ENCODE measurements at regions not wholly inside any gene's neighbourhood (a gene's known extent, or its start where the extent isn't known, plus 50 kb on each side); places are given as distances from the start of the nearest gene placed in this dataset.

GRCh38 chr2:201558665-201559064 is 84.6 kb downstream of the TMEM237 start:
- Histone ChIP-seq H3K9me3 (replicated peaks; ENCODE audit: control insufficient read depth, insufficient read depth, low read length) (no peaks in the 10 kb centered on the region), H3K4me3 (replicated peaks in 1 of 3; ENCODE audit: insufficient read depth in 1 of 3, low read depth in 1 of 3, low read length in 3 of 3) (no peak overlapping the region), H3K4me2 (ENCODE audit: insufficient read depth, low read length) (no peak overlapping the region), H3K27ac (ENCODE audit: insufficient read depth, low read depth, low read length) (no peak overlapping the region), H3K79me2 (ENCODE audit: control insufficient read depth, insufficient read depth, low read length) (no peaks in the 10 kb centered on the region), H3K4me1 (ENCODE audit: control insufficient read depth, extremely low read depth, insufficient read depth, low read length) (no peaks in the 10 kb centered on the region), H4K20me1 (replicated peaks; ENCODE audit: control insufficient read depth, extremely low read depth, insufficient read depth, low read length) (no peaks in the 10 kb centered on the region), H3K9me1 (replicated peaks; ENCODE audit: control insufficient read depth, extremely low read depth, insufficient read depth, low read length) (no peaks in the 10 kb centered on the region), H2AFZ (ENCODE audit: low read depth, low read length) (no peak overlapping the region), H3K27me3 (ENCODE audit: control insufficient read depth in 2 of 2, insufficient read depth in 2 of 2, low read length in 2 of 2) (no peaks in the 10 kb centered on the region), H3K36me3 (ENCODE audit: control insufficient read depth in 2 of 2, extremely low read depth in 1 of 2, insufficient read depth in 2 of 2, low read length in 2 of 2) (no peaks in the 10 kb centered on the region), H3K9ac (replicated peaks; ENCODE audit: extremely low read depth, insufficient read depth, low read length) (no peak overlapping the region)
- intact Hi-C loops (cut with micrococcal nuclease), result no loop called here
- TF ChIP-seq GATA2 (IDR thresholded peaks at IDR 0.05; ENCODE audit: insufficient read depth, insufficient read length, low read depth, low read length), result no peak
- no peak for TF ChIP-seq FOS (IDR thresholded peaks at IDR 0.05; ENCODE audit: borderline replicate concordance, insufficient read depth, low read length)
- no peak for TF ChIP-seq JUN (IDR thresholded peaks at IDR 0.05; ENCODE audit: borderline replicate concordance, insufficient read depth, insufficient read length, low read depth)
- TF ChIP-seq POLR2AphosphoS5 (IDR thresholded peaks at IDR 0.05; ENCODE audit: insufficient read depth, low read depth, low read length), result no peak
- TF ChIP-seq MAX (IDR thresholded peaks at IDR 0.05; ENCODE audit: insufficient read depth, insufficient read length), result no peak
- TF ChIP-seq POLR2A (IDR thresholded peaks at IDR 0.05; ENCODE audit: low read depth, low read length), result no peak
- no peak for TF ChIP-seq EZH2 (IDR thresholded peaks at IDR 0.05; ENCODE audit: borderline replicate concordance, low read depth, low read length, severe bottlenecking)
- TF ChIP-seq CTCF (IDR thresholded peaks at IDR 0.05; ENCODE audit: extremely low read depth in 1 of 2, insufficient read depth in 1 of 2, low read depth in 1 of 2, low read length in 2 of 2), result no peak
- no peak for TF ChIP-seq MYC (IDR thresholded peaks at IDR 0.05; ENCODE audit: low read depth, low read length)
- no TSS peak for BruUV-seq (replicated peaks)
- dilution Hi-C loops (cut with MboI; ENCODE audit: extremely low pct_ligation_motif_present, low sequenced_read_pairs), result no loop called here
- ChIA-PET POLR2A (no interaction called here), CTCF (no interaction called here)
- FAIRE-seq (no peak), DNase-seq (ENCODE audit: low read depth, low spot score) (no peak)
